Activated CD4-positive, alpha-beta T cell treated with anti-CD3 and anti-CD28 coated beads, Interleukin-2, amount 50 U/mL, for 48 hours (primary cell): ENCODE measurements at regions not wholly inside any gene's neighbourhood (a gene's known extent, or its start where the extent isn't known, plus 50 kb on each side); places are given as distances from the start of the nearest gene placed in this dataset.
"Not testable (repeated sequence)": the region's sequence is repeated elsewhere in the genome, so short reads cannot be mapped to it uniquely, and the experiment has no call there.

Source experiments
- DNase-seq, 2 experiments: peaks; one replicate each; pipeline ENCODE4 v3.0.0-alpha.2; 2020

DNA sequence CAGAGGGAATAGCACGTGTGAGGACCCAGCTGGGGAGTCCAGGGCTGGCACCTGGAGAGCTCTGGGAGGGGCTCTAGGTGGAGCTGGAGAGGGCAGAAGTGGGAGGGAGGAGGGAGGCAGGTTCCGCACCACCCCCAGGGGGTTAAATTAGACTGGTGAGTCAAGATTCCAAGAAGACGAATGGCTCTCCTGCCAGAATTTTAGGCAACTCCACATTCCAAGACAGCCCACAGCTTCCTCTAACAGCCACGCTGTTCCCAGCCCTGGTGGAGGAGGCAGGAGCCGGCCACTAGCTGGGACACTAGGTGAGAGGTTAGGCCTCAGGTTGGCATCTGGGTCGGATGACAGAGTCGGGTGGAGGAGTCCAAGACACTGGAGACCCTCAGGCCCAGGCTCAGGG, 60.2 kb downstream of the TFAP2C start:
- no peak for DNase-seq

DNA sequence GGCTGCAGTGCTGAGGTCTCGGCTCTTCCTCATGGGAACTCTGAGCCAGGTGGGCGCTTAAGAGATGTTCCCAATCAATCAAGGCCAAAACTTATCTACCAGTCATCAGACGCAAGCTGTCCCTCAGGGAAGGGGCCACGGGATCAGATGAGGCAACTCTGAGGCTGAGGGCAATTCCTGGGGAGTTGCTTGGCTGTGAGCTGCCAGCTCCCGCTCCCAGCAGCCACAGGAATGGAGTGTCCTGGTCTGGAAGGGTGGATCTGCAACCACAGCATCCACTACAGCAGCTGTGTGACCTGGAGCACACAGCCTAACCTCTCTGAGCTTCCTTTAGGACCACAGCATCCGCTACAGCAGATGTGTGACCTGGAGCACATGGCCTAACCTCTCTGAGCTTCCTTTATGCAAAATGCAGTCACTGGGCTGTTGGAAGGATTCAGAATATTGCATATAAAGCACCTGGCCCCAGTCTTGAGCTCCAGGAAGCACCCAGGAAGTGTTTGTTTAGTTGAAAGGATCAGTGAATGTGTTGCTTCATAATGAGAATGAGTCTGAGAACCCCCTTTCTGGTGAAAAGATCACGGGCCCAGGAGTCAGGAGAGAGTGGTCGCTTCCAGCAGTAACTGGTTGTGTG, 60.9 kb downstream of the TFAP2C start:
- no peak for DNase-seq

DNA sequence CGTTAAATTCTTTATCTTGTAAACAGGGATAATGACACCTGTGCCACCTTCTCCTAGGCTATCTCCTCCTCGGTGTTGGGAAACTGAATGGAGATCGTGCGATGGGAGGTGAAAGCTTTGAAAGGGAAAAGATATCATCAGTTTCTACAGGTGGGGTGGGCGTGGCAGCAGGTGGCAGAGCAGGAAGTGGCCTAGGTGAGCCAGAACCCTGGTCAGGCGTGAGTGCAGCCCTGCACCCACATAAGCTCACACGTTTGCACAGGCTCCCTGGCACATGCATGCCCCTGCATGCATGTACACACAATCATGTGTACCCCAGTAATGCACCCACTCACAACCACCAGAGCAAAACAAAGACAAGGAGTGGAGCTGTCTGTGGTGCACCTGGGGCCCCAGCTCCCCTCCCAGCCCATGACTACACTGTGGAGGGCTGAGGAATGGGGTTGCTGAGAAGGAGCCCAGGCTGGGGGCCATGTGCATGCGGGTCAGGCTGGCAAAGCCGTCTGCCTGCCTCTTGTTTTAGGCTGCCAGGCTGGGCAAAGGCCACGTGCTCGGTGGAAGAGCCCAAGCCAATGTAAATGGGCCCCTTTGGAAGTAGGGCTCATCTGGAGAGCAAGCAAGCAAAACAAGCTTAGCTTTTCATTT, 61.5 kb downstream of the TFAP2C start:
- no peak for DNase-seq

DNA sequence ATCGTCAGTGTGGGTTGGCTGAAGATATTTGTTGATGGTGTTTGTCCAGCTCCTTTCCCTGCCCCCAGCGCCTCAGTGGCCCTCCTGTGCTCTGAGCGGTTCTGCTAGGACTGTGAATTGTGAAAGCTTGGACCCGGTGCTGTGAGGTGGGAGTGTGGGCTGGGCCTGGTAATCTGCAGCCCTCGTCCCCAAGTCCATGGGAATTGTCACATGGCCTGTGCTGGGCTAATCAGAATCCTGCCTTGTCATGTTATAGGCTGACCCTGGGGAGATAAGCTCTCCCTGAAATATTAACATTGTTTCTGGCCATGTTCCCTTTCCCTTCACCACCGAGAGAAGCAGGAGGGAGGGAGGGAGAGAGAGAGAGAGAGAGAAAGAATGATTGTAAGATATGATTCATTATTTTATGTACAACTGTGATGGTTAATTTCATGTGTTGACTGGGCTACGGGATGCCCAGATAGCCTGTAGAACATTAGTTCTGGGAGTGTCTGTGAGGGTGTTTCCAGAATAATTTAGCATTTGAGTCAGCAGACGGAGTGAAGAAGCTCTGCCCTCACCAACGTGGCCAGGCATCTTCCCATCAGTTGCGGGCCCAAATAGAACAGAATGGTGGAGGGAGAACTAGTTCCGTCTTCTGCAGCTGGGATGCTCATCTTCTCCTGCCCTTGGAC, 62.4 kb downstream of the TFAP2C start:
- no peak for DNase-seq

DNA sequence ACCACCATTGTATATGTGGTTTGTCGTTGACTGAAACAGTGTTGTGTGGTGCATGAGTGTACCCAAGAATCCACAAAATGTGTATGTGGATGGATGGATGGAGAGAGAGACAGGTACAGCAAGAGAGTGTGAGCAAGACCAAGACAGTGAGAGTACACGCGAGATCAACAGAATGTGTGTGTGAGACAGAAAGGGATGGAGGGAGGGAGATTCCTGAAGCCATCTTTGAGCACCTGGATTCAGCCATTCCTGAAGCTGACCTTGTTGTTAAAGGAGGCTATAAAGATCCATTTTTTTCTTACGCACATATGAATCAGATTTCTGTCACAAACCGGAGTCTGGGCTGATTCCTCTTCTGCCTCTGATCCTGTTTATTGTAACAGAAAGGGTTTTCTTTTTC, 64.1 kb downstream of the TFAP2C start:
- no peak for DNase-seq

DNA sequence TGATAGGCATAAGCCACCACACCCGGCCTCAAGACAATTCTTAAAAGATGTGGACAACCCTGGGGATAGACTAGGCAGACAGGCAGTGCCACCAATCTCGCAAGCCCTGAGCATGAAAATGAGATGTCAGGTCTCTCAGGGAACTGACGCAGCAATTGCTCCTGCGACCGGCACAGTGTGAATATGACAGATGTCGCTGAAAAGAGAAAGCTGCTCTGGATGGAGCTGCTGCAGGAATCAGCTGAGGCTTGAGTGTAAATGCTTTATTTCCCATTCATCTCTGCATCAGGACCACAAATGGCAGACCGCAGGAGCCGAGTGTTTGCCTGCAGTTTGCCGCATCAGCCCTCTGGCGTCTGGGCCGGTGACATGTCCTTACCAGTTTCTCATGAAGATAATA, 68.4 kb downstream of the TFAP2C start:
- DNase-seq, result no peak

DNA sequence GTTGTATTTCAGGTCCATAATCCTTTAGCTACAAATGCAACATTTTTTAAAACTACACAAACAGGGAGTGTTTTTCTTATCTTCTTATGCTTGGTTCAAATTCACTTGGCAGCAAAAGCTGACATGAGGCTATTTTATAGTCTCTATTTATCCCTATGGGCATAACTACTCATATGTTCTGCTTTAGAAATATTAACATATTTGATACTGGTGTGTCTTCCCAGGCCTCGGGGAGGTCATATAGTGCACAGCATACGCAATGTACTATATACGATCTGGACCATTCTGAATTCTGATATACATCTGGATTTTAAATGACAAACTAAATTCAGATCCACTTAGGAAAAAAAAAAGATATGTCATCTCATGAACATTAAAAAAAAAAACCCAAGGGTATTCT, 69.2 kb downstream of the TFAP2C start:
- no peak for DNase-seq

DNA sequence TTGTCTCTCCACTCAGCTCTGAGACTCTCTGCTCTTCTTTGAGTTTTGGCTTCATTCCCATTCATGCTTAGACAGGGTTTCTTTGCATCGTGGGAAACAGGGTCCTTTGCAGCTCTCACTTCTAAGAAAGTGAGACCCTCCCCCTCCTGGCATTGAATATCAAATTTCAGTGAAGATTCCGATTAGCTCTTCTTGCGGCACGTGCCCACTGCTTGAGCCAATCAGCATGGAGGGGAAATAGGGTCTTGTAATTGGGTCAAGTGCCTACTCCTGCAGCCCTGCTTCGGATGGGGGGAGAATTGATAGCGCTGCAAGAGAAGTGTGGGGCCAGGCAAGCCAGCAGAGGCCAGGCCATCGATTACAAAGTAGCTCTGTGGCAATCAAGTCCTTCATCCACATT, 69.6 kb downstream of the TFAP2C start:
- DNase-seq, result no peak

DNA sequence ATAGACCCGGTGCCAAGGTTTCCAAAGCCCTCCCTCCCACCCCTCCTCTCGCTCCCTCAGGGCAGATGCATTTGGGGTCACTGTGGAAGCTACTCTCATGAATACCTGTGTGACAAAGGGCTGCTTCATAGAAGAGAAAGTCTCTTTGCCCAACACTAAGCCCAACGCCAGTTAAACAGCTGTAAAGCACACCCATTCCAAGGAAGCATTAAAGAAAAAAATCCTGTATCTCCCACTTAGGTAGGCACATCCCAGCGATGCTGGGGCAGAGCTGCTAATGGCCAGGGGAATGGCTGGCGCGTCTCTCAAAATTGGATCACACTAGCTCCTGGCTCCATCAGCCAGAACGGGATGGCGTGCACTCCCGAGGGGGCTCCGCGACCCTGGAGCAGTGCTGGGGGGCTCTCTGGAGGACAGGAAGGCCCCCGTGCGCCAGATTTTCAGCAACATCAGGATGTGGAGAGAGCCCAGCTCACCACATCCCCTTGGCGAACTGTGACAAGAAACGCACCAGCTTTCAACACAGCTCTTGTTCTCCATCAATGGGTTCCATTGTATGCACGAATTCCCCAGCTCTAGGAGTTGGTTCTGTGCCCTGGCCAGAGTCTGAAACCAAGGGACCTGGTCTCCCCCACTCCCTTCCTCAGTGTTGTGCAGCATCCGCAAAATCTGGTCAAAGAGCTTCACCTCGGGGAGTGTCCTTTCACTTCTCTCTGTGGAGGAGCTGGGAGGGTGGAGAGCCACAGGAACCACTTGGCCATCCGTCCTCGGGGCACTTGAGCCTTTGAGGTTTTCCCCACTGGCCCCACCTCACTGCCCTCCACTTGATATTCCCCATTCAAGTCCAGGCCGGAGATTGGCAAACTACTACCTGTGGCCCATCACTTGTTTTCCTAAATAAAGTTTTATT, 74.1 kb downstream of the TFAP2C start:
- no peak for DNase-seq

DNA sequence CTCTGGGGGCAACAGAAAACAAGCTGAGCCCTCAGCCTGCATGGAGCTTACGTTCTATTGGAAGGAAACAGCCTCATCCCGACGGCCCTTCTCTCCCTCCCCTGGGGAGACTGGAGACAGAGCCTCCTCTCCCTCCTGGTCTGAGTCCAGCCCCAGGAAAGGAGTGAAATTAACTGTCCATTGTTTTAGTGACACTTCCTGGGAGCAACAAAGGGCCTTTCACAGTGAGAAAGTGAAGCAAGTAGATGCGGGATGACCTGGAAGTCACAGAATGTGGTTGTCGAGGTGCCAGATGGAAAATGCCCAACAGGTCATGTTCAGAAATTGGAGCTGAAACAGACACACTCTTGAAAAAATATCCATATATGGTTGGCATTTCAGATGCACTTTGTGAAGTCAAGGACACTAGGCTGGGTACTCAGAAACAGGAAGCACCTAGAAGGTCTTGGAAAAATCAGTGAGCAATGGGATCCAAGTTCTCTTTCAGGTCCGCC, 77.8 kb downstream of the TFAP2C start:
- DNase-seq, result no peak

DNA sequence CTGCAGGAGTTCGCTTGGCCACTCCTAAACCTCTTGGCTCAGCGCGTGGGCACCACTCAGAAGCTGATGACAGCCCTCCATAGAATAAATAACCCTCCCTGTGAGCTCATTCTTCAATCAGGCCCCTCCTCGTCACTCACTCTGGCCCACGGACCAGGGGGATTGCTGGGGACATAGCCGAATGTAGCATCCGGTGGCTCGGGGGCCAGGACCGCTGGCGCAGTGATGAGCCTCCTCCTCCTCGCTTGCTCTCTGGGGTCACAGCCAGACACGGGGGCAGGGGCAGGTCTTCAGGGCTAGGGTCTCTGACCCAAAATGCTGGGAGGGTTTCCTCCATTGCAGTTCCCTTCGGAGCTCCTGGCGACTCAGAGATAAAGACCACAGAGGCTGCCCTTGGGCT, 79.9 kb downstream of the TFAP2C start:
- no peak for DNase-seq

DNA sequence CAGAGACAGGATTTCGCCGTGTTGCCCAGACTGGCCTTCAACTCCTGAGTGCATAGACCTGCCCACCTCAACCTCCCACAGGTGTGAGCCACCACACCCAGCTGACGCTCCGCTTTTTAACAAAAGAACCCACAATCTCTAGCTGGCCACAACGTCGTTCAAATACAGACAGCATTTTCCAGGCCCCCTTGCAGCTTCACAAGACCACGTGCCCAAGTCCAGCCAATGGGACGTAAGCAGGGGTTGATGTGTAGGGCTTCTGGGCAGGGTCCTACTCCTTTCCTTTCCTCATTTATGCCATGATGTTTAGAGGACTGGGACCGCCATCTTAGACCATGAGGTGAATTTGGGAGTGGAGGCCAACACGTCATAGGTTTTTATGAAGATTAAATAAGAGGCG, 81.0 kb downstream of the TFAP2C start:
- DNase-seq, result no peak

DNA sequence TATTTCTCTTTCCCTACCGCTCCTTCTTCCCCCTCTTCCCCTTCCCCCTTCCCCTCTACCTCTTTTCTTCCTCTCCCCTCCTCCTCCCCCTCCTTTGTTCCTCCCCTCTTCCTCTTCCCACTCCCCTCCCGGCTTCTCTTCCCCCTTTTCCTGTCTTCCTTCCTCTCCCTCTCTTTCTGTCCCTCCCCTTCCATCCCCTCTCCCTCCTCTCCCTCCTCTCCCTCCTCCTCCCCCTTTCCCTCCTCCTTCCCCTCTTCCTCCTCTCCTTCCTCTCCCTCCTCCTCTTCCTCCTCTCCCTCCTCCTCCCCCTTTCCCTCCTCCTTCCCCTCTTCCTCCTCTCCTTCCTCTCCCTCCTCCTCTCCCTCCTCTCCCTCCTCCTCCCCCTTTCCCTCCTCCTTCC, 81.5 kb downstream of the TFAP2C start:
- not testable (repeated sequence) for DNase-seq

DNA sequence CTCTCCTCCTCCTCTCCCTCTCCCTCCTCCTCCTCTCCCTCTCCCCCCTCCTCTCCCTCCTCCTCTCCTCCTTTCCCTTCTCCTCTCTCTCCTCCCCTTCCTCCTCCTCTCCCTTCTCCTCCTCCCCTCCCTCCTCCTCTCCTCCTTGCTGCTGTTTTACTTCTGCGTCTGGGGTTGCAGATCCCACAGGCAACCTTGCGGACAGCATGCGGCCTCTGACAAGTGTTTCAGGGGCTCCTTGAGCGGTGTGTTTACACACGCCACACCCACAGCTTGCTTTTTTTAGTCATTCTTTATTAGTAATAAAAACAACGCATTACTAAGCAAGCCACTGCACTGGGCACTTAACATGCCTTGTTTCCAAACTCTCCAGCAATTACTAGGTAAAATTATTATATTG, 81.9 kb downstream of the TFAP2C start:
- no peak for DNase-seq

DNA sequence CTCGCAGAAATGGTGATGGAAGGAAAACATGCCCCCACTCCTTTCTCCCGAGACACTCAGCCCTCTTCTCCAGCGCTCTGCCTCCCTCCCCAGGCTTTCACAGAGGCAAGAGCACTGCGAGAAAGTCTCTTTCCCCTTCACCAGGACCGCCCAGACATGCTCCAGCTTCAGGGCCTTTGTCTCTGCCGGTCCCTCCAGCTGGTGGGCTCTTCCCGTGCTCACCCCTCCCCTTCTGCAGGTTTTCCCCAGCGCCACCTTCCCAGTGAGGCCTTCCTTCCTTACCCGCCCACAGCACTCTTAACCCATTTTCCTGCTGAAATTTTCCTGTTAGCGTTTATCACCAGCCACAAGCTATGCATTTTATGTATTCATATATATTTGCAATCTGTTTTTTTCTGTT, 86.2 kb downstream of the TFAP2C start:
- no peak for DNase-seq

DNA sequence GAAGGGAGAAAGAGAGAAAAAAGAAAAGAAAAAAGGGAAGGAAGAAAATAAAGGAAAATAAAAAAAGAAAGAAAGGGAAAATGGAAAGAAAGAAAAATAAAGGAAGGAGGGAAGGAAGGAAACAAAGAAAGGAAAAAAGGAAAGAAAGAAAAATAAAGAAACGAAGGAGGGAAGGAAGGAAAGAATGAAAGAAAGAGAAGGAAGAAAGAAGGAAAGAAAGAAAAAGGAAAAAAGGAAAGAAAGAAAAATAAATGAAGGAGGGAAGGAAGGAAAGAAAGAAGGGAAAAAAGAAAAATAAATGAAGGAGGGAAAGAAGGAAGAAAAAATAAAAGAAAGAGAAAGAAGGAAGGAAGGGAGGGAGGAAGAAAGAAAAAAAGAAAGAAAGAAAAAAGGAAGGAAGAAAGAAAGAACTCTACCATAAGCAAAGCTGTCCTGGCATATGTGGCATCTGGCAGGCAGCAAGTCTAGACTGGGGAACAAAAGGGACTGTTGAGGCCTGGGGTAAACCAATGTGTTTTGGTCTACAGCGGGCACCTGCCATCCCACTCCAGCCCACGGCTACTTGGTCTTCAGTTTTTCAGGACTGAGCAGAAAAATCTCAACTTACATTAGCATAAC, 86.9 kb downstream of the TFAP2C start:
- DNase-seq, result no peak

DNA sequence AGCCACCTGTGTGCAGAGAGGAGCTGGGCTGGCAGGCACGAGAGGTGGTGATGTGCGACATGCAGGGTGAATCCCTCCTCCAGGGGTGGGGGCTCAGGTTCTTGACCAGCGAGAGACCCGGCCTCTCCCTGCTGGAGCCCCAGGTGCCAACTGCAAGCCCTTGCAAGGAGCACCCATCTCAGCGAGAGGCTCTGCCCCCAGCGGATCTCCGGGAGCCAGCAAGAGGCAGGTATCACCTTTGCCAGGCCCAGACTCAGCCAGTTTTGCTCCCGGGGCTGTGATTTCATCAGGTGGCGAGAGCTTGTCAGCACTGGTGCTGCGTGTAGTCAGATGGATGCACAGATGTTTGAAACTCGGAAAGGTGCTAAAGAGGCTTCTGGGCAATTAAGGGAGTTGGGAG, 87.7 kb downstream of the TFAP2C start:
- DNase-seq, result no peak

DNA sequence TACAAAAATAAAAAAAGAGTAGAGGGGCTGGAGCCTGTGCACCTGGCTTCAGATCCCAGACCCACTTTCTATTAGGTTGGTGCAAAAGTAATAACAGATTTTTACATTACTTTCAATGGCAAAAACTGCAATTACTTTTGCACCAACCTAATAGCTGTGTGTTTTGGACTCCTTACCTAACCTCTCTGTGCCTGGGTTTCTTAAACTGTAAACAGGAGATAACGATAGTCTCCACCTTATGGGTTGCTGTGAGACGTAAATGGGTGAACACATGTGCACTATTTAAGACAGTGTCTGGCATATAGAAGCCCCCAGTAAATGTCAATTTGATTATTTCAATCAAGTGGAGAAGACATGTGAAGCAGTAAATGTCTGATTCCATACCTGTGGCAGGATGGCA, 89.7 kb downstream of the TFAP2C start:
- DNase-seq, result no peak

DNA sequence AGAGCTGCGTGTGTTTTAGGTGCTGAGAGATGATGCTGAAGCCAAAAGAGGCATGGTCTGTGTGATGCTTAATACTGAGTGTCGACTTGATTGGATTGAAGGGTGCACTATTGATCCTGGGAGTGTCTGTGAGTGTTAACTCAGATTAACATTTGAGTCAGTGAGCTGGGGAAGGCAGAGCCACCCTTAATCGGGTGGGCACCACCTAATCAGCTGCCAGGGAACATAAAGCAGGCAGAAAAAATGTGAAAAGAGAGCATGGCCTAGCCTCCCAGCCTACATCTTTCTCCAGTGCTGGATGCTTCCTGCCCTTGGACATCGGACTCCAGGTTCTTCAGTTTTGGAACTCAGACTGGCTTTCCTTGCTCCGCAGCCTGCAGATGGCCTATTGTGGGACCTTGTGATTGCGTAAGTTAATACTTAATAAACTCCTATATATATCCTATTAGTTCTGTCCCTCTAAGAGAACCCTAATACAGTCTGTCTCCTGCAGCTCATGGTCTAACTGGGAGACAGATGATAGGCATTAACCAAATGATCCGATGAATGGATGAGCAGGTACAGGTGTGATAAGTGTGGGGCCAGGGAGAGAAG, 91.6 kb downstream of the TFAP2C start:
- DNase-seq, result no peak

DNA sequence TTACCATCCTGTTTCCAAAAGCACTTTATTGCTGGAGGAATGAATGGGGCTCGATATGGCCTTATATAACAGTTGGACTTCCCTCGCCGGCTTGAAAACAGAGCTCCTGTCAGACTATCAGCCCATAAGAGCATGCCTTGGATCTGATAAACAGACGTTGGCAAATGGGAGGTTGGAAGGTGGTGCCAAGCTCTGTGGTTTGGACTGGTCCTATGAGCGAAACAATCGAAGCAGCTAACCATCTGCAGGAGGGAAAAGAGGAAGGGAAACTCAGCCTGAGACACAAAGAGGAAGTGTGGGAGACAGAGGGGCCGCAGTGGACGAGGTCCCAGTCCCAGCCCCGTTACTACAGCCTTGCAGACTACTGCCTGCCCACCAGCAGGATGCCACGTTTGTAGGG, 92.9 kb downstream of the TFAP2C start:
- no peak for DNase-seq

DNA sequence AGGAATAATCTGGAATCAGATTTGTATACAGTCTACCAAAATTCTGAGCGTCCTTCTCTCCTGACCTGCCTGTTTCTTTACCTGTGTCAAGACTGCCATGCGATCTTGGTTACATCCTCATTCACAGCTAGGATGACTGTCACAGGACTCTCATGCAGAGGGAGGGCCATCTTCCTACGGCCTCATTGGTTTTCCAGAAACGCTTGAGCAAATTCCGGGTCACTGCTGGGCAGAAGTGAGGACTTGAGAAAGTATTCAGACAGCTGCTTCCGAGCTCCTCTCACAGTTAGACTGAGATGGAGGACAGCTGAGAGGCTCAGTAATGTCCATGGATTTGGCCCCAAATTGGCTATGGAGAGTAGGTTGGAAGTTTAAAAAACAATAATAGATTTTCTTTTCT, 94.2 kb downstream of the TFAP2C start:
- DNase-seq, result no peak

DNA sequence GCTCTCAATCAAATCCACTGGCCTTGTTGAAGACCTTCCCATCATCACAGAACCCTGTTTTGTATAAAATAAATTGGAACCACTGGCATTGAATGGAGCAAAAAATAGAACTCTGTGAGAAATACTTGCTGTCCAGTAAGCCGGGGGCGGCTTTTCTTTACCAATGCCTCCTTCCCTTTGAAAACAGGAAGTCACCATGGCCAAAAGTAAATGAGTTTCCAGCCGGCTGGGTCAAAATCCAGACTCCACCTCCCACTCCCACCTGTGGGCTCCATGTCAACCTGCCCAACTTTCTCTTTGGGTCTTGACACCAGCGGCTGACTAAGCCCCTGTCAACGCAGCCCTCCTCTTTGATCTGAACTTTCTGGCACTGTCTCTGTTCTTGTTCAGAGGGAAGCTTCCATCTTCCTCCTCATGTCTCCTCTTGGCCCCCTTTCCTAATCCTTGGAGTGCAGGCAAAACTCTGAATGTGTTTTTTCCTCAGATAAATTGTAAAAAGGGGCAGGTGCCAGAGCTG, 95.2 kb downstream of the TFAP2C start:
- DNase-seq, result no peak
